HG03108 (cell line): ENCODE measurements at regions not wholly inside any gene's neighbourhood (a gene's known extent, or its start where the extent isn't known, plus 50 kb on each side); places are given as distances from the start of the nearest gene placed in this dataset.
A peak's percentile ranks its signal among the peaks of the same experiment; 100 is the strongest.

Experiments
- ATAC-seq: cut with Tn5 transposase; IDR thresholded peaks from one replicate; pipeline ENCODE4 v1.9.1; 2021; ENCODE audit warnings: moderate library complexity; ENCODE audit not compliant: unreplicated experiment

- ATAC-seq = peak; percentile 70
These were observed 190.0 kb upstream of the SAMSN1 start for GRCh38 chr21:14736162-14736561.

GRCh38 chr21:14734833-14735232 is 188.7 kb upstream of the SAMSN1 start:
- no peak for ATAC-seq

- ATAC-seq = no peak
These were observed 188.1 kb upstream of the SAMSN1 start for GRCh38 chr21:14734191-14734590.

- no peak for ATAC-seq
These were observed 179.1 kb upstream of the SAMSN1 start for GRCh38 chr21:14725219-14725618.

- ATAC-seq = no peak
These were observed 176.8 kb upstream of the SAMSN1 start for GRCh38 chr21:14722841-14723483.

- no peak for ATAC-seq
These were observed 174.1 kb upstream of the SAMSN1 start for GRCh38 chr21:14720237-14720636.

GRCh38 chr21:14718951-14719350 is 172.8 kb upstream of the SAMSN1 start:
- no peak for ATAC-seq

GRCh38 chr21:14716761-14717396 is 170.8 kb upstream of the SAMSN1 start:
- ATAC-seq = no peak

- ATAC-seq = no peak
These were observed 167.0 kb upstream of the SAMSN1 start for GRCh38 chr21:14713109-14713508.

- ATAC-seq = no peak
These were observed 166.1 kb upstream of the SAMSN1 start for GRCh38 chr21:14712121-14712715.

- no peak for ATAC-seq
These were observed 165.2 kb upstream of the SAMSN1 start for GRCh38 chr21:14711287-14711686.

- ATAC-seq = no peak
These were observed 161.5 kb upstream of the SAMSN1 start for GRCh38 chr21:14707511-14708020.

GRCh38 chr21:14706712-14707510 is 160.8 kb upstream of the SAMSN1 start:
- ATAC-seq = no peak

- no peak for ATAC-seq
These were observed 153.6 kb upstream of the SAMSN1 start for GRCh38 chr21:14699433-14700407.

GRCh38 chr21:14697769-14698168 is 151.7 kb upstream of the SAMSN1 start:
- ATAC-seq = no peak

GRCh38 chr21:14694817-14695216 is 148.7 kb upstream of the SAMSN1 start:
- ATAC-seq = no peak

- no peak for ATAC-seq
These were observed 147.9 kb upstream of the SAMSN1 start for GRCh38 chr21:14693997-14694396.

GRCh38 chr21:14691914-14692313 is 145.8 kb upstream of the SAMSN1 start:
- ATAC-seq = no peak

- no peak for ATAC-seq
These were observed 144.8 kb upstream of the SAMSN1 start for GRCh38 chr21:14690886-14691285.

- ATAC-seq = no peak
These were observed 142.8 kb upstream of the SAMSN1 start for GRCh38 chr21:14688936-14689335.
